DND-41 (cell line): ENCODE measurements at regions not wholly inside any gene's neighbourhood (a gene's known extent, or its start where the extent isn't known, plus 50 kb on each side); places are given as distances from the start of the nearest gene placed in this dataset.

ENCODE experiments used
- ATAC-seq: fragments of 200-7000 bp; cut with Tn5 transposase; 3 replicates; pipeline ENCODE4 v1.9.1; 2021; ENCODE audit warnings: low read depth; ENCODE audit not compliant: insufficient read depth
- DNase-seq: peaks from one replicate; pipeline ENCODE4 v3.0.0-alpha.2; 2020
- H2AFZ ChIP-seq: 2 replicates; pipeline ENCODE4 v1.6.0; 2012; ENCODE audit warnings: low read depth, low read length
- H3K27ac ChIP-seq: 2 replicates; pipeline ENCODE4 v1.5.1; 2012; ENCODE audit warnings: low read length, inconsistent platforms
- H3K27me3 ChIP-seq: fragments of 200-600 bp; sonication (generic); 2 replicates; pipeline ENCODE4 v1.6.0; 2012; ENCODE audit warnings: low read length, mild to moderate bottlenecking, inconsistent platforms; ENCODE audit not compliant: insufficient read depth, poor library complexity
- H3K36me3 ChIP-seq: 2 replicates; pipeline ENCODE4 v1.5.1; 2012; ENCODE audit warnings: low read length, inconsistent platforms; ENCODE audit not compliant: insufficient read depth
- H3K4me1 ChIP-seq: 2 replicates; pipeline ENCODE4 v1.5.1; 2012; ENCODE audit warnings: mild to moderate bottlenecking, low read length; ENCODE audit not compliant: insufficient read depth
- H3K4me2 ChIP-seq: 2 replicates; pipeline ENCODE4 v1.6.0; 2012; ENCODE audit warnings: mild to moderate bottlenecking, moderate library complexity, low read length, inconsistent platforms; ENCODE audit not compliant: insufficient read depth
- H3K4me3 ChIP-seq, 2 experiments: fragments of 200-600 bp in 1 of 2; shearing (Covaris generic) in 1 of 2; 2 replicates each; pipeline ENCODE4 v1.5.1; 2012 to 2016; ENCODE audit warnings: inconsistent platforms in 2 of 2, low read length in 2 of 2, mild to moderate bottlenecking in 2 of 2, low read depth in 1 of 2, moderate library complexity in 1 of 2
- H3K79me2 ChIP-seq: 2 replicates; pipeline ENCODE4 v1.6.0; 2012; ENCODE audit warnings: low read length, inconsistent platforms; ENCODE audit not compliant: insufficient read depth
- H3K9ac ChIP-seq: 2 replicates; pipeline ENCODE4 v1.6.0; 2012; ENCODE audit warnings: low read depth, mild to moderate bottlenecking, inconsistent platforms, low read length, moderate library complexity
- H3K9me3 ChIP-seq: 2 replicates; pipeline ENCODE4 v1.5.1; 2012; ENCODE audit warnings: low read length, moderate library complexity, mild to moderate bottlenecking, inconsistent platforms; ENCODE audit not compliant: insufficient read depth, severe bottlenecking
- H4K20me1 ChIP-seq: 2 replicates; pipeline ENCODE4 v1.6.0; 2012; ENCODE audit warnings: low read length; ENCODE audit not compliant: insufficient read depth
- EZH2 ChIP-seq: IDR thresholded peaks from 3 replicates; pipeline ENCODE4 v1.6.1; 2012; ENCODE audit warnings: borderline replicate concordance, low read depth, mild to moderate bottlenecking, moderate library complexity, low read length, inconsistent platforms; ENCODE audit not compliant: severe bottlenecking
- TF ChIP-seq, protein P1 (sequence below): IDR thresholded peaks from 2 replicates; pipeline ENCODE4 v1.5.1; 2012; ENCODE audit warnings: borderline replicate concordance, low read length, moderate library complexity, mild to moderate bottlenecking; ENCODE audit not compliant: poor library complexity, severe bottlenecking; ENCODE audit errors: extremely low read depth

DNA sequence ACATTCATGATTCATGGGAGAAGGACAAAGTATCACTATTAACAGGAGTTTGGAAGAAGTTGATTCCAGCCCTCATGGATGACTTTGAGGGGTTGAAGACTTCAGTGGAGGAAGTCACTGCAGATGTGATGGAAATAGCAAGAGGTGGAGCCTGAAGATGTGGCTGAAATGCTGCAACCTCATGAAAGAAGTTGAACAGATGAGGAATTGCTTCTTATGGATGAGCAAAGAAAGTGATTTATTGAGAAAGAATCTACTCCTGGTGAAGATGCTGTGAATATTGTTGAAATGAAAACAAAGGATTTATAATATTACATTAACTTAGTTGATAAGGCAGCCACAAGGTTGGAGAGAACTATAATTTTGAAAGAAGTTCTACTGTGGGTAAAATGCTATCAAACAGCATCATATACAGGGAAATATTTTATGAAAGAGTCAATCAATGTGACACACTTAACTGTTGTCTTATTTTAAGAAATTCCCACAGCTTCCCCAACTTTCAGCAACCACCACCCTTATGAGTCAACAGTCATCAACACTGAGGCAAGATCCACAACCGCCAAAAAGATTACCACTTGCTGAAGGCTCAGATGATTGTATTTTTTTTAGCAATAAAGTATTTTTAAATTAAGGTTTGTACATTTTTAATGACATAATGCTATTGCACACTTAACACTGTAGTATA, 302.6 kb downstream of the CBLL2 start:
- DNase-seq (no peak), ATAC-seq (no peak)
- Histone ChIP-seq H3K4me2 (no peak overlapping the region), H3K4me1 (no peaks in the 10 kb centered on the region), H3K9ac (no peak overlapping the region), H3K79me2 (no peaks in the 10 kb centered on the region), H3K27me3 (no peaks in the 10 kb centered on the region), H2AFZ (no peak overlapping the region), H3K27ac (no peak overlapping the region), H3K36me3 (no peaks in the 10 kb centered on the region), H3K9me3 (no peaks in the 10 kb centered on the region), H3K4me3 (no peak overlapping the region), H4K20me1 (no peaks in the 10 kb centered on the region)
- TF ChIP-seq, protein P1, sequence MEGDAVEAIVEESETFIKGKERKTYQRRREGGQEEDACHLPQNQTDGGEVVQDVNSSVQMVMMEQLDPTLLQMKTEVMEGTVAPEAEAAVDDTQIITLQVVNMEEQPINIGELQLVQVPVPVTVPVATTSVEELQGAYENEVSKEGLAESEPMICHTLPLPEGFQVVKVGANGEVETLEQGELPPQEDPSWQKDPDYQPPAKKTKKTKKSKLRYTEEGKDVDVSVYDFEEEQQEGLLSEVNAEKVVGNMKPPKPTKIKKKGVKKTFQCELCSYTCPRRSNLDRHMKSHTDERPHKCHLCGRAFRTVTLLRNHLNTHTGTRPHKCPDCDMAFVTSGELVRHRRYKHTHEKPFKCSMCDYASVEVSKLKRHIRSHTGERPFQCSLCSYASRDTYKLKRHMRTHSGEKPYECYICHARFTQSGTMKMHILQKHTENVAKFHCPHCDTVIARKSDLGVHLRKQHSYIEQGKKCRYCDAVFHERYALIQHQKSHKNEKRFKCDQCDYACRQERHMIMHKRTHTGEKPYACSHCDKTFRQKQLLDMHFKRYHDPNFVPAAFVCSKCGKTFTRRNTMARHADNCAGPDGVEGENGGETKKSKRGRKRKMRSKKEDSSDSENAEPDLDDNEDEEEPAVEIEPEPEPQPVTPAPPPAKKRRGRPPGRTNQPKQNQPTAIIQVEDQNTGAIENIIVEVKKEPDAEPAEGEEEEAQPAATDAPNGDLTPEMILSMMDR = no peak
- TF ChIP-seq EZH2 = no peak

DNA sequence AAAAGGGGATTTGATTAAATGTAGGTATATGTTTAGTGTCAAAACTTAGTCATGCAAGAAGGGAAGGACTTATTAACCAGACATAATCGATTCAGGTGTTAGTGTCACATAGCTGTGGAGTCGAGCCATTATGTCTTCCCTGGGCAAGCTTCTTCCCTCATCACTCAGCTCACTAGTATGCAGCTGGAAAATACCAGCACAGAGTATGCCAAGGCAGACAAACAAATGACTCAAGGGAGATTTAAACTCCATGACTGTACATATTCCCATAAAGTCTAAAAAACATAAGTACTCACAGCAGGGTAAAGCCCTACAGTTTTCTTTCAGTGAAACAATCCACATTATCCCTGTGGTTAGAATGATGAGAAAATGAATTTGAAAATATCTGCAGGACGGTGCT, 304.5 kb downstream of the CBLL2 start:
- H3K27ac ChIP-seq = no peak overlapping the region
- ATAC-seq (no peak), DNase-seq (no peak)
- no peak overlapping the region for H3K9ac ChIP-seq
- no peaks in the 10 kb centered on the region for H3K27me3 ChIP-seq
- no peak overlapping the region for H3K4me2 ChIP-seq
- no peak overlapping the region for H3K4me3 ChIP-seq
- H3K36me3 ChIP-seq = no peaks in the 10 kb centered on the region
- no peak for TF ChIP-seq EZH2
- TF ChIP-seq, protein P1 = no peak
- H3K9me3 ChIP-seq = no peaks in the 10 kb centered on the region
- no peaks in the 10 kb centered on the region for H3K4me1 ChIP-seq
- no peaks in the 10 kb centered on the region for H4K20me1 ChIP-seq
- no peak overlapping the region for H2AFZ ChIP-seq
- H3K79me2 ChIP-seq = no peaks in the 10 kb centered on the region

DNA sequence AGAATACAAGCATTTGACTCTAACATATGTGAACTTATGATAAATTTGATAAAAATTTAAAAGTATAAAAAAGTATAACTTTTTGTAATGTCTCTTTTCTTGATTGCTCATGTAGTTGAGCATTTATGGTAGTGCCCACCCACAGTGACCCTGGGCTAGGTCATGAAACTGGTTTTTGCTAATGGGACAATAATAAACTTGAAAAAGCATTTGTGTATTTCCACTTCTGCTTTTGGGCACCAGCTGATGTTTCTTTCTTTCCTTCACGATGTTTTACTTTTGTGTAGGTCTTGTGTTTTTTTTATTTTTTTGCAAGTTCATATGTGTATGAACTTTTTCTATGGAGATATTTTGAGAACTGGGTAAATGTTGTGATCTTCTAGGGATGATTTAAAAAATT, 313.1 kb downstream of the CBLL2 start:
- no peak overlapping the region for H3K4me2 ChIP-seq

More for the DNA sequence above, 313.1 kb downstream of the CBLL2 start:
- H3K9ac ChIP-seq = no peak overlapping the region
- no peaks in the 10 kb centered on the region for H4K20me1 ChIP-seq
- H3K9me3 ChIP-seq = no peaks in the 10 kb centered on the region
- no peak overlapping the region for H3K4me3 ChIP-seq
- no peak for TF ChIP-seq EZH2
- TF ChIP-seq, protein P1 = no peak
- H3K79me2 ChIP-seq = no peaks in the 10 kb centered on the region
- H2AFZ ChIP-seq = no peak overlapping the region
- DNase-seq = no peak
- no peaks in the 10 kb centered on the region for H3K4me1 ChIP-seq
- ATAC-seq = no peak
- H3K36me3 ChIP-seq = no peaks in the 10 kb centered on the region
- no peak overlapping the region for H3K27ac ChIP-seq
- no peaks in the 10 kb centered on the region for H3K27me3 ChIP-seq
